ENCODE measurements at regions not wholly inside any gene's neighbourhood (a gene's known extent, or its start where the extent isn't known, plus 50 kb on each side); places are given as distances from the start of the nearest gene placed in this dataset.

- no peaks in the 10 kb centered on the region for H3K4me1 Mint-ChIP-seq (ENCODE audit: low read depth)
- no peak overlapping the region for H3K4me3 Mint-ChIP-seq
- H3K27ac Mint-ChIP-seq, result no peak overlapping the region
- H3K9me3 Mint-ChIP-seq, result no peaks in the 10 kb centered on the region
- no peaks in the 10 kb centered on the region for H3K27me3 Mint-ChIP-seq
- intact Hi-C loops (cut with micrococcal nuclease), result no loop called here
- no peaks in the 10 kb centered on the region for H3K36me3 Mint-ChIP-seq (ENCODE audit: low read depth)
Measured at GRCh38 chr9:11973511-11973910, 719.7 kb upstream of the TYRP1 start.

GRCh38 chr9:11992866-11993265, 700.3 kb upstream of the TYRP1 start:
- intact Hi-C loops (cut with micrococcal nuclease), result no loop called here
- Mint-ChIP-seq H3K9me3 (peaks cover 14% of the 10 kb centered on the region), H3K4me1 (ENCODE audit: low read depth) (no peaks in the 10 kb centered on the region)

GRCh38 chr9:12014488-12014887, 678.7 kb upstream of the TYRP1 start:
- H3K27me3 Mint-ChIP-seq, result no peaks in the 10 kb centered on the region
- H3K4me3 Mint-ChIP-seq, result no peak overlapping the region
- H3K27ac Mint-ChIP-seq, result no peak overlapping the region
- H3K36me3 Mint-ChIP-seq (ENCODE audit: low read depth), result no peaks in the 10 kb centered on the region
- intact Hi-C loops (cut with micrococcal nuclease), result no loop called here
- H3K9me3 Mint-ChIP-seq, result peaks cover 23% of the 10 kb centered on the region
- H3K4me1 Mint-ChIP-seq (ENCODE audit: low read depth), result no peaks in the 10 kb centered on the region

More at GRCh38 chr9:11992866-11993265, 700.3 kb upstream of the TYRP1 start:
- no peak overlapping the region for H3K27ac Mint-ChIP-seq
- H3K36me3 Mint-ChIP-seq (ENCODE audit: low read depth), result no peaks in the 10 kb centered on the region
- no peak overlapping the region for H3K4me3 Mint-ChIP-seq
- H3K27me3 Mint-ChIP-seq, result no peaks in the 10 kb centered on the region

GRCh38 chr9:12054235-12054634, 639.0 kb upstream of the TYRP1 start:
- no peak overlapping the region for H3K4me3 Mint-ChIP-seq
- H3K27me3 Mint-ChIP-seq, result no peaks in the 10 kb centered on the region
- no peaks in the 10 kb centered on the region for H3K4me1 Mint-ChIP-seq (ENCODE audit: low read depth)
- peaks cover 29% of the 10 kb centered on the region for H3K9me3 Mint-ChIP-seq
- no peak overlapping the region for H3K27ac Mint-ChIP-seq
- no peaks in the 10 kb centered on the region for H3K36me3 Mint-ChIP-seq (ENCODE audit: low read depth)
- intact Hi-C loops (cut with micrococcal nuclease), result no loop called here

GRCh38 chr9:12056874-12057273, 636.3 kb upstream of the TYRP1 start:
- intact Hi-C loops (cut with micrococcal nuclease), result no loop called here
- H3K4me1 Mint-ChIP-seq (ENCODE audit: low read depth), result no peaks in the 10 kb centered on the region
- peaks cover 29% of the 10 kb centered on the region for H3K9me3 Mint-ChIP-seq
- H3K27me3 Mint-ChIP-seq, result no peaks in the 10 kb centered on the region
- no peaks in the 10 kb centered on the region for H3K36me3 Mint-ChIP-seq (ENCODE audit: low read depth)
- H3K27ac Mint-ChIP-seq, result no peak overlapping the region
- no peak overlapping the region for H3K4me3 Mint-ChIP-seq

- Mint-ChIP-seq H3K27me3 (no peaks in the 10 kb centered on the region), H3K36me3 (ENCODE audit: low read depth) (no peaks in the 10 kb centered on the region), H3K9me3 (peaks cover 2% of the 10 kb centered on the region), H3K4me3 (no peak overlapping the region), H3K27ac (no peak overlapping the region), H3K4me1 (ENCODE audit: low read depth) (no peaks in the 10 kb centered on the region)
- intact Hi-C loops (cut with micrococcal nuclease), result no loop called here
Measured at GRCh38 chr9:12060067-12060466, 633.1 kb upstream of the TYRP1 start.

GRCh38 chr9:12060811-12061210, 632.4 kb upstream of the TYRP1 start:
- Mint-ChIP-seq H3K36me3 (ENCODE audit: low read depth) (no peaks in the 10 kb centered on the region), H3K9me3 (peaks cover under 1% of the 10 kb centered on the region), H3K4me1 (ENCODE audit: low read depth) (no peaks in the 10 kb centered on the region), H3K4me3 (no peak overlapping the region), H3K27ac (no peak overlapping the region), H3K27me3 (no peaks in the 10 kb centered on the region)
- intact Hi-C loops (cut with micrococcal nuclease), result no loop called here

GRCh38 chr9:12065050-12065449, 628.1 kb upstream of the TYRP1 start:
- H3K4me1 Mint-ChIP-seq (ENCODE audit: low read depth), result no peaks in the 10 kb centered on the region
- H3K27ac Mint-ChIP-seq, result no peak overlapping the region
- intact Hi-C loops (cut with micrococcal nuclease), result no loop called here
- H3K36me3 Mint-ChIP-seq (ENCODE audit: low read depth), result no peaks in the 10 kb centered on the region
- H3K27me3 Mint-ChIP-seq, result no peaks in the 10 kb centered on the region
- H3K9me3 Mint-ChIP-seq, result peaks cover 18% of the 10 kb centered on the region
- no peak overlapping the region for H3K4me3 Mint-ChIP-seq

GRCh38 chr9:12065686-12066085, 627.5 kb upstream of the TYRP1 start:
- Mint-ChIP-seq H3K4me3 (no peak overlapping the region), H3K27me3 (no peaks in the 10 kb centered on the region), H3K9me3 (peaks cover 18% of the 10 kb centered on the region), H3K4me1 (ENCODE audit: low read depth) (no peaks in the 10 kb centered on the region), H3K36me3 (ENCODE audit: low read depth) (no peaks in the 10 kb centered on the region), H3K27ac (no peak overlapping the region)
- intact Hi-C loops (cut with micrococcal nuclease), result no loop called here

GRCh38 chr9:12066455-12067035, 626.6 kb upstream of the TYRP1 start:
- intact Hi-C loops (cut with micrococcal nuclease), result no loop called here
- Mint-ChIP-seq H3K27ac (no peak overlapping the region), H3K36me3 (ENCODE audit: low read depth) (no peaks in the 10 kb centered on the region), H3K9me3 (peaks cover 24% of the 10 kb centered on the region), H3K4me1 (ENCODE audit: low read depth) (no peaks in the 10 kb centered on the region), H3K4me3 (no peak overlapping the region), H3K27me3 (no peaks in the 10 kb centered on the region)

GRCh38 chr9:12069366-12069765, 623.8 kb upstream of the TYRP1 start:
- no peak overlapping the region for H3K4me3 Mint-ChIP-seq
- H3K36me3 Mint-ChIP-seq (ENCODE audit: low read depth), result no peaks in the 10 kb centered on the region
- no peaks in the 10 kb centered on the region for H3K4me1 Mint-ChIP-seq (ENCODE audit: low read depth)
- peaks cover 33% of the 10 kb centered on the region for H3K9me3 Mint-ChIP-seq
- no peaks in the 10 kb centered on the region for H3K27me3 Mint-ChIP-seq
- intact Hi-C loops (cut with micrococcal nuclease), result no loop called here
- no peak overlapping the region for H3K27ac Mint-ChIP-seq

GRCh38 chr9:12085399-12085798, 607.8 kb upstream of the TYRP1 start:
- H3K27ac Mint-ChIP-seq, result no peak overlapping the region
- no peaks in the 10 kb centered on the region for H3K36me3 Mint-ChIP-seq (ENCODE audit: low read depth)
- H3K27me3 Mint-ChIP-seq, result no peaks in the 10 kb centered on the region
- H3K4me3 Mint-ChIP-seq, result no peak overlapping the region
- H3K4me1 Mint-ChIP-seq (ENCODE audit: low read depth), result no peaks in the 10 kb centered on the region
- peaks cover 9% of the 10 kb centered on the region for H3K9me3 Mint-ChIP-seq
- intact Hi-C loops (cut with micrococcal nuclease), result no loop called here

GRCh38 chr9:12091865-12092527, 601.2 kb upstream of the TYRP1 start:
- intact Hi-C loops (cut with micrococcal nuclease), result no loop called here

GRCh38 chr9:12094046-12094445, 599.1 kb upstream of the TYRP1 start:
- no peaks in the 10 kb centered on the region for H3K36me3 Mint-ChIP-seq (ENCODE audit: low read depth)
- H3K27me3 Mint-ChIP-seq, result no peaks in the 10 kb centered on the region
- intact Hi-C loops (cut with micrococcal nuclease), result no loop called here
- H3K27ac Mint-ChIP-seq, result no peak overlapping the region
- peaks cover 12% of the 10 kb centered on the region for H3K9me3 Mint-ChIP-seq
- H3K4me3 Mint-ChIP-seq, result no peak overlapping the region
- H3K4me1 Mint-ChIP-seq (ENCODE audit: low read depth), result no peaks in the 10 kb centered on the region

More at GRCh38 chr9:12091865-12092527, 601.2 kb upstream of the TYRP1 start:
- Mint-ChIP-seq H3K4me3 (no peak overlapping the region), H3K9me3 (peaks cover 19% of the 10 kb centered on the region), H3K36me3 (ENCODE audit: low read depth) (no peaks in the 10 kb centered on the region), H3K4me1 (ENCODE audit: low read depth) (no peaks in the 10 kb centered on the region), H3K27me3 (no peaks in the 10 kb centered on the region), H3K27ac (no peak overlapping the region)

- peaks cover 16% of the 10 kb centered on the region for H3K9me3 Mint-ChIP-seq
- no peaks in the 10 kb centered on the region for H3K36me3 Mint-ChIP-seq (ENCODE audit: low read depth)
- no peak overlapping the region for H3K27ac Mint-ChIP-seq
- no peaks in the 10 kb centered on the region for H3K4me1 Mint-ChIP-seq (ENCODE audit: low read depth)
- no peaks in the 10 kb centered on the region for H3K27me3 Mint-ChIP-seq
- H3K4me3 Mint-ChIP-seq, result no peak overlapping the region
- intact Hi-C loops (cut with micrococcal nuclease), result no loop called here
Measured at GRCh38 chr9:12095931-12096330, 597.3 kb upstream of the TYRP1 start.
